Omental fat pad (tissue), 3 donors: ENCODE measurements at regions not wholly inside any gene's neighbourhood (a gene's known extent, or its start where the extent isn't known, plus 50 kb on each side); places are given as distances from the start of the nearest gene placed in this dataset.
"Not testable (repeated sequence)": the region's sequence is repeated elsewhere in the genome, so short reads cannot be mapped to it uniquely, and the experiment has no call there.

Source experiments
- ATAC-seq: fragments of 150-250 bp; one replicate; pipeline ENCODE4 v1.9.1; 2016; ENCODE audit warnings: mild to moderate bottlenecking, moderate library complexity; ENCODE audit not compliant: low FRiP score
- DNase-seq: peaks from one replicate; pipeline ENCODE4 v3.0.0-alpha.2; 2019; ENCODE audit warnings: low spot score
- CTCF ChIP-seq, 3 donors: fragments of 450-650 bp; IDR thresholded peaks; one replicate each; pipeline ENCODE4 v1.5.1; 2016 to 2017; ENCODE audit warnings: antibody characterized with exemption in 3 of 3, mild to moderate bottlenecking in 3 of 3, moderate library complexity in 2 of 3

GRCh38 chr14:87745507-87746118 lies 247.4 kb downstream of the GALC start:
- ATAC-seq (no peak), DNase-seq (no peak)
- no peak for TF ChIP-seq CTCF (IDR thresholded peaks at IDR 0.05)

- not testable (repeated sequence) for DNase-seq, ATAC-seq
Observed at GRCh38 chr14:87734577-87735360, 258.2 kb downstream of the GALC start.

- DNase-seq, ATAC-seq: not testable (repeated sequence)
Observed at GRCh38 chr14:87733115-87733514, 259.9 kb downstream of the GALC start.

GRCh38 chr14:87732562-87732961 lies 260.4 kb downstream of the GALC start:
- no peak for DNase-seq
- no peak for TF ChIP-seq CTCF (IDR thresholded peaks at IDR 0.05)
- ATAC-seq = no peak

GRCh38 chr14:87725318-87725717 lies 267.7 kb downstream of the GALC start:
- TF ChIP-seq CTCF (IDR thresholded peaks at IDR 0.05) = no peak
- DNase-seq = no peak
- no peak for ATAC-seq

GRCh38 chr14:87712396-87713090 lies 280.4 kb downstream of the GALC start:
- TF ChIP-seq CTCF (IDR thresholded peaks at IDR 0.05) = no peak
- DNase-seq (no peak), ATAC-seq (no peak)

- TF ChIP-seq CTCF (IDR thresholded peaks at IDR 0.05) = no peak
- DNase-seq = no peak
Observed at GRCh38 chr14:87705439-87705896, 287.5 kb downstream of the GALC start.

GRCh38 chr14:87698481-87698880 lies 294.5 kb downstream of the GALC start:
- no peak for TF ChIP-seq CTCF (IDR thresholded peaks at IDR 0.05)
- no peak for ATAC-seq
- DNase-seq = no peak

More at GRCh38 chr14:87705439-87705896, 287.5 kb downstream of the GALC start:
- ATAC-seq = no peak
